Activated CD8-positive, alpha-beta memory T cell treated with anti-CD3 and anti-CD28 coated beads, Interleukin-2, amount 50 U/mL, for 48 hours (primary cell): ENCODE measurements at regions not wholly inside any gene's neighbourhood (a gene's known extent, or its start where the extent isn't known, plus 50 kb on each side); places are given as distances from the start of the nearest gene placed in this dataset.

Experiments used
- DNase-seq: peaks from one replicate; pipeline ENCODE4 v3.0.0-alpha.2; 2020

DNA sequence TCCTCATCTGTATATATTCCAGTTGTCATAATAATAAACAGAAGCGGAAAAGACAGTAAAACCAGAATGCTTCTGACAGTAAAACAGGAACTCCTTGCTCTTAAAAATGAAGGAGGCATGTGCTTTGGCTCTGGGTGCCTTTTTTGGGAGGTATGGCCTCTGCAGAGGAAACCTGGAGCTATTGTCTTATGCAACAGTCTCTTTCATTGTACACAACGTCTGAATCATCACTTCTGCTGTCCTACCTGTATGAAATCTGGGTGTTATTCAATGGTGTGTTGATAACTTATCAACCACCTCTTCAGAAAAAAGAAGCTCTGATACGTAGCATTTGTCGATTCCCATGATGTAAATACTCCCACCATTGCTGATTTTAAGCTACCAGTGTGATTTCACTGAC lies 64.8 kb downstream of the CDCA7 start:
- DNase-seq = no peak

GRCh38 chr2:173424886-173425285 lies 70.2 kb downstream of the CDCA7 start:
- DNase-seq = no peak

DNA sequence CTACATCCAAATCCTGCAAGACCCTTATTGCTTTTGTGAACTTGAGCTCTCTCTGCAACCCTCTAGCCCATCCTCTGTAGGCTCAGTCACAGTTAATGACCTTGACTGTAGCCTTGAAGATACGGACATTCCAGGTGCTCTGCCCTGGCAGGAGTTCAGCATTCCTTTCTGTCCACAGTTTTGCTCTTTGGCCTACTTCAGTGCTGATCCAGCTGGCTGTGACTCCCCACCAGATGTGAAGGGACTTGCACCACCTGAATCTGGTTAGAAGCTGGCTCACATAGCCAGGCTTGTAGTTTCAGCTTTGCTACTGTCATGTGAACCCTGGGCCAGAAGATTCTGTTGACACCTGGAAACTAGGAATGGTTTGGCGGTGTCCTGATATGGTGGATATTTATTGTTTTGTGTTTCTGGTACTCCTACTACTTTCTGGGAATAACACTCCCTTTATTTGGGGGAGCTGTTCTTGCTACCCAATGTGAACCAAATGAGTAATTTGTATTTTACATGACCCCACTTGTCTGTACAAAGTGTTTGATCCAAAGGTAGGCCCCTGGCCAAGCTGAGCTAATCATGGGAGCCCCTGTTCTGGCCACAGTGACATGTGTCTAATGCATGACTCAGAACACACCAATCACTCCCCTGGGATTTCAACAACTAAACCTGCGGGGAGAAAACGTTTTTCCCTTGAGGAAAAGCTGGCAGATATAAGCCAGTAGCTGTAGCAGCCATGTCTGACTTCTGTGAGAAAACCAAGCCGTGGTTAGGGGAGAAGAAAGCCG lies 73.4 kb downstream of the CDCA7 start:
- DNase-seq = no peak

- no peak for DNase-seq
Observed at GRCh38 chr2:173431191-173431590, 76.5 kb downstream of the CDCA7 start.

- DNase-seq = no peak
Observed at GRCh38 chr2:173432049-173432754, 77.5 kb downstream of the CDCA7 start.

GRCh38 chr2:173434762-173435569 lies 80.3 kb downstream of the CDCA7 start:
- no peak for DNase-seq

- DNase-seq = no peak
Observed at GRCh38 chr2:173435574-173435973, 80.9 kb downstream of the CDCA7 start.

- DNase-seq = no peak
Observed at GRCh38 chr2:173436088-173436487, 81.4 kb downstream of the CDCA7 start.

- no peak for DNase-seq
Observed at GRCh38 chr2:173441222-173441621, 86.5 kb downstream of the CDCA7 start.

GRCh38 chr2:173442542-173442941 lies 87.9 kb downstream of the CDCA7 start:
- no peak for DNase-seq

GRCh38 chr2:173446722-173447121 lies 92.0 kb downstream of the CDCA7 start:
- DNase-seq = no peak

DNA sequence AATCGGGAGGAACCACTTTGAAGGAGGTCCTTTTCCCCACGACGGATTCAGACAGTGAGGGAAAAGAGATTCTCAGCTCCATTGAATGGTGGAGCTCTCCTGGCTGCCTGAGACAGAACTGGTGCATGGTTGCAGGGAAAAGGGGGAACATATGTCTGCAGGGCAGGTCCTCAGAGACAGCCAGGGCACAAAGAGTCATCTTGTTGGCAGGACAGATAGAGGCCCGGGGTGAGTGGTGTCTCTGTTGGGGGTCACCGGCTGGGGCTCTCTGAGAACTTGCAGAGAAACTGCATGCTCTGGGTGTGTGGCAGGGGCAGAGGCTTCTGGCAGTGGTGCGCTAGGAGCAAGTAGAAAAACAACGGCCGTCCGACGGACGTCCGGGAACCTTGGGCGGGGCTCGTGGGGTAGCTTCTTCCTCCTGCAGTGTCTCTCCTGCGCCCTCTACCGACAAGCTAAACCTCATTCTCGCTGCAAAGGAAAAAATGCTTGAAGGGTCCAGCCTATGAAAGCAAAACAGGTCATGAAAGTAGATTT lies 94.3 kb downstream of the CDCA7 start:
- peak; percentile 77 for DNase-seq

DNA sequence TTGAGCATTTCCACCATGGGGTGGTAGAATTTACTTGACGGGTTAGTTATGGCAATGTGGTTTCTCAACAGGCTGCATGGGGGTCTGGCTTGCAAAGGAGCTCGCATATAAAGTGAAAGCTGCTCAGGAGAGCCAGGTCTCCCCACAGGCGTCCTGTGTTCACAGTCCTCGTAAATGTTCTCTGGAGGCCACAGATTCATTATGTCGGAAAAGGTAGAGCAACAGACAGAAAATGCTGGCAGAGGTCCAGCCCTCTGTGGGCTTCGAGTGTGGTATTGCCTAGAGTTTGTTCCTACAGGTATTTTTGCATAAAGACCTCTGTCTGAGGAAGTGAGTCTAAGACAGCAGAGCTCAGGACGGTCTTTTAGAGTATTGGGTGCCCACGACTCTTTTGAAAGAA lies 96.4 kb downstream of the CDCA7 start:
- no peak for DNase-seq

DNA sequence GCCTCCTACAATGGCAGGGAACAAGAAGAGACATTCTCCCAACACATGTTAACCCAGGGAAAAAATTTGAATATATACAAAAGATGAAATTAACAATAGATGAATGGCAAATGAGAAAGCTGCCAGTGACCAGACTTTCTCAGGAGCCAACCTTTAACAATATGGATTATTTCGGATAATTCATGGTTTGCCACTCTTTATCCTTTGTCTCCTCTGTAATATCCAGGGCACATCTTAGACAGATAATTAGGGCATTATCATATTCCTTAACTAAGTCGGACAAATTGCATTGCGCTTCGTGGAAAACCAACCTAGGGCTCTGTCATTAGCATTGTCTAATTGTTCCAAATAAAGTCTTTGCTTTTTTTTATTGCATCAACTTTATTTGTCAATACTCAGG lies 97.3 kb downstream of the CDCA7 start:
- no peak for DNase-seq

- DNase-seq = no peak
Observed at GRCh38 chr2:173452416-173452815, 97.7 kb downstream of the CDCA7 start.

DNA sequence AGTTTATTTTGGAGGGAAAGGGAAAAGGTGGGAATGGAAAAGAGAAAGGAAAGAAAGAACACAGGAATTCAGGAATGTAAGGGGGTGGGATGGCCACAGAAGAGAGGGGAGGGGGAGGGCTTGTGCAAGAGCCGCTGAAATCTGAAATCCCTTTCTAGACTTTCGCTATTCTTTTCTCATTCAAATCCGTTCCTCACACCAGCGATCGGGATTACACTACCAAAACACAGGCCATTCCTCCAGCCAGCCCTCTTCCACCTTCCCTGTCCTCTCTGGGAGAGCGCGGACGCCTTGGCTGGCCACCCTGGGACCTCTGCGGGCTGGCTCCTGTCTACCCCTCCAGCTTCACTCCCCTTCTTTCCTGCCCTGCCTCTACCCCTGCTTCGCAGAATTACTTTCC lies 102.3 kb downstream of the CDCA7 start:
- DNase-seq = no peak

- no peak for DNase-seq
Observed at GRCh38 chr2:173457366-173457765, 102.7 kb downstream of the CDCA7 start.

DNA sequence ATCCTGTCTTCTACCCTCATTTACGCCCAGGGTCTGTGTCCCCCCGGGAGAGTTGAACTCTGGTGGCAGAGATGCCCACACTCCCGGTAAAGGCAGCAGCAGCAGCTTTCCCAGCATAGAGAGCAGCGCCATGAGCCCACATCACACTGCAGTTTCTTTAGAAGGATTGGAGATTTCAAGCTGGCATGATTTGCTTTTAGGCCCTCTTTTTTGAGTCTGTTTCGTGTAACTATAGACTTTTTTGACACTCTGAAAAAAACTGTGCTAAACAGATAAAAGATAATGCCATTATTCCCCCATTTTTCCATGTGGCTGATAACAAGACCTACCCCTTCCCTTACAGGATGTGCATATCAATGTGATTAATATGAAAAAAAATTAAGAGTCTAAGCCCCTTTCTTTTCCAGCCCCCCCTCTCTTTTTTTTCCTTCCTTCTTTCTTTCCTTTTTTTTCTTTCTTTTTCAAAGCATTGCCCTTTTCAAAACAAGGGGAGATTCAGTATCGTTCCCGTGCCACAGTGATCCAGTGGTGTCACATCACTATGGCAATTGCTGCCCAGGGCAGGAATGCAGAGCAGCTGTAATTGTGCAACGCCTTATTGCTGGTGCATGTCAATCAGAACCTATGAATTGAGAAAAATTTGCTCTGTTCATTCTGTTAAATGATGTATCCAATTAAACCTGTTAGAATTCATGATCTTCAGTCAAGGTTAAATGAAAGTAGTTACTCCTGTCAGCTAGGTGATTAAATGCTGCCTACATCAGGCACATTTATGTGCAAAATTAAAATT lies 104.5 kb downstream of the CDCA7 start:
- no peak for DNase-seq

DNA sequence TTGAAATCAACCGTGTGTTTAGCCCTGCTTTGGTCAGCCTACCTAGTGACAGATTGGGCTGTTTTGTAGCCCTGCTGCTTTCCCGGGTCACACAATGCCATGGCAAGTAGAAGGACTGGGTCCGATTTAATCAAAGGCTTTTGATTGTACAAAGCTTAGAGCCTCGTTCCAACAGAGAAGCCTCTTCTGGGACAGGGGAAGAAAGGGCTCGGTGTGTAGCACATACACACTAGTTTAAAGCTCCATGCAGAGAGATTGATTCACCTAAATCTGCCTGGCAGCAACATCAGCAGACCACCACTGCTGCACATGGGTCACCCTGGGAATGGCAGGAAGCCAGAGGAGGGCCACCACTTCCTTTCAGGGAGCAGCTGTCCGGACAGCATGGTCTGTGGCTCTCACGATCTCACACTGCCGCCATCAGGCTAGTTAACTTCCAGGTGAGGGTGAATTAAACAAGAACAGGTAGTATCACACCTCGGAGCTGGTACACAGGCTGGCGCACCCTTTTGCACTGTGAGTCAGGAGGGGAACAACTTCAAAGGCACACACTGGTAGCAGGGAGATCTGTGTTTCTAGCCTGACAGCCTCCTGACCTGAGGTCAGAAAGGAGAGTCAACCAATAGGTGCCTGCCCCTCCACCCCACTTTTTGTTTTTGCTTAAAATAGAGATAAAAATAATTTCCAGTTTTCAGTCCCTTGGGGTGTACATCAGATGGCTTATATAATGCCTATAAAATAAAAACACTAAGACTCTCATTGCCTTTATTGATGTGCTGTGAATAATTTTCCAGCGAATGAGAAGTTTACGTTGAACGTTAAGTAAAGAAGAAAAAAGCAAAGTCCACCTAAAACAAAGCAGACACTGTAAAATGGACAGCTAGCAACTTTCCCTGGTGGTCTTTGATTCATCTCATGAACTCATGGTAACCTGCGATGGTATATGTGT lies 108.5 kb downstream of the CDCA7 start:
- no peak for DNase-seq

DNA sequence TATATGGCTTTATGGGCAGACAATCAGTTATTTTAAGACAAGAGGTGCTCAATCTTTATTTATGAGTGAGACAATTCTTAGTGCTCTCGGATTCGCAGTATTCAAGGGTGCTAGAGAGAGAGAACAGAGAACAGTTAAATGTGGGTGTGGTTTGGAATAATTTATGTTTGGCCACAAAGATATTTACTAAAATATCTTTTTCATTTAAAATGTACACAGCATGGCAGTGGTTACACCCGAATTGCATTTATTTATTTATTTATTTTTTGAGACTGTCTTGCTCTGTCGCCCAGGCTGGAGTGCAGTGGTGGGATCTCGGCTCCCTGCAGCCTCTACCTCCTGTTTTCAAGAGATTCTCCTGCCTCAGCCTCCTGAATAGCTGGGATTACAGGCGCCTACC lies 109.2 kb downstream of the CDCA7 start:
- DNase-seq = no peak

GRCh38 chr2:173467751-173468150 lies 113.1 kb downstream of the CDCA7 start:
- no peak for DNase-seq
